Osteoblast (primary cell): ENCODE measurements at regions not wholly inside any gene's neighbourhood (a gene's known extent, or its start where the extent isn't known, plus 50 kb on each side); places are given as distances from the start of the nearest gene placed in this dataset.

Source experiments
- DNase-seq: peaks from one replicate; pipeline ENCODE4 v3.0.0; 2011; ENCODE audit warnings: low spot score, mixed read lengths; ENCODE audit not compliant: insufficient read length; ENCODE audit errors: missing footprints
- H2AFZ ChIP-seq: 2 replicates; pipeline ENCODE4 v1.6.0; 2011; ENCODE audit warnings: mild to moderate bottlenecking, low read length
- H3K27ac ChIP-seq: 2 replicates; pipeline ENCODE4 v1.5.1; 2011; ENCODE audit warnings: mild to moderate bottlenecking, low read depth, low read length, moderate library complexity
- H3K27me3 ChIP-seq: 2 replicates; pipeline ENCODE4 v1.6.0; 2012; ENCODE audit warnings: mild to moderate bottlenecking, control low read depth, inconsistent platforms, low read length, moderate library complexity; ENCODE audit not compliant: insufficient read depth
- H3K36me3 ChIP-seq: 2 replicates; pipeline ENCODE4 v1.5.1; 2011; ENCODE audit warnings: mild to moderate bottlenecking, low read length, control low read depth, moderate library complexity; ENCODE audit not compliant: insufficient read depth
- H3K4me1 ChIP-seq: 2 replicates; pipeline ENCODE4 v1.5.1; 2011; ENCODE audit warnings: mild to moderate bottlenecking, low read length, control low read depth, moderate library complexity; ENCODE audit not compliant: insufficient read depth
- H3K4me2 ChIP-seq: 2 replicates; pipeline ENCODE4 v1.6.0; 2011; ENCODE audit warnings: mild to moderate bottlenecking, low read length; ENCODE audit not compliant: insufficient read depth
- H3K4me3 ChIP-seq: fragments of 200-600 bp; sonication (generic); 3 replicates; pipeline ENCODE4 v1.5.1; 2012; ENCODE audit warnings: mild to moderate bottlenecking, low read length, inconsistent platforms; ENCODE audit not compliant: insufficient read depth
- H3K79me2 ChIP-seq: 2 replicates; pipeline ENCODE4 v1.6.0; 2012; ENCODE audit warnings: mild to moderate bottlenecking, low read length, control low read depth, inconsistent platforms; ENCODE audit not compliant: insufficient read depth
- H3K9me3 ChIP-seq: 2 replicates; pipeline ENCODE4 v1.5.1; 2011; ENCODE audit warnings: low read depth, low read length, control low read depth
- H4K20me1 ChIP-seq: 2 replicates; pipeline ENCODE4 v1.6.0; 2012; ENCODE audit warnings: mild to moderate bottlenecking, low read length, control low read depth; ENCODE audit not compliant: insufficient read depth
- TF ChIP-seq, protein P1 (sequence below): IDR thresholded peaks from 2 replicates; pipeline ENCODE4 v1.5.1; 2011; ENCODE audit warnings: mild to moderate bottlenecking, low read depth, low read length, moderate library complexity; ENCODE audit errors: extremely low read depth

GRCh38 chr18:8977166-8977565 is 125.3 kb upstream of the NDUFV2 start:
- no peaks in the 10 kb centered on the region for H4K20me1 ChIP-seq
- no peaks in the 10 kb centered on the region for H3K27me3 ChIP-seq
- no peak overlapping the region for H3K4me2 ChIP-seq
- no peak overlapping the region for H3K27ac ChIP-seq
- TF ChIP-seq, protein P1, sequence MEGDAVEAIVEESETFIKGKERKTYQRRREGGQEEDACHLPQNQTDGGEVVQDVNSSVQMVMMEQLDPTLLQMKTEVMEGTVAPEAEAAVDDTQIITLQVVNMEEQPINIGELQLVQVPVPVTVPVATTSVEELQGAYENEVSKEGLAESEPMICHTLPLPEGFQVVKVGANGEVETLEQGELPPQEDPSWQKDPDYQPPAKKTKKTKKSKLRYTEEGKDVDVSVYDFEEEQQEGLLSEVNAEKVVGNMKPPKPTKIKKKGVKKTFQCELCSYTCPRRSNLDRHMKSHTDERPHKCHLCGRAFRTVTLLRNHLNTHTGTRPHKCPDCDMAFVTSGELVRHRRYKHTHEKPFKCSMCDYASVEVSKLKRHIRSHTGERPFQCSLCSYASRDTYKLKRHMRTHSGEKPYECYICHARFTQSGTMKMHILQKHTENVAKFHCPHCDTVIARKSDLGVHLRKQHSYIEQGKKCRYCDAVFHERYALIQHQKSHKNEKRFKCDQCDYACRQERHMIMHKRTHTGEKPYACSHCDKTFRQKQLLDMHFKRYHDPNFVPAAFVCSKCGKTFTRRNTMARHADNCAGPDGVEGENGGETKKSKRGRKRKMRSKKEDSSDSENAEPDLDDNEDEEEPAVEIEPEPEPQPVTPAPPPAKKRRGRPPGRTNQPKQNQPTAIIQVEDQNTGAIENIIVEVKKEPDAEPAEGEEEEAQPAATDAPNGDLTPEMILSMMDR, result no peak
- H3K79me2 ChIP-seq, result no peaks in the 10 kb centered on the region
- H3K9me3 ChIP-seq, result no peaks in the 10 kb centered on the region
- H3K4me1 ChIP-seq, result no peaks in the 10 kb centered on the region
- no peak for DNase-seq
- H3K36me3 ChIP-seq, result no peaks in the 10 kb centered on the region
- no peak overlapping the region for H2AFZ ChIP-seq
- H3K4me3 ChIP-seq, result no peak overlapping the region

DNA sequence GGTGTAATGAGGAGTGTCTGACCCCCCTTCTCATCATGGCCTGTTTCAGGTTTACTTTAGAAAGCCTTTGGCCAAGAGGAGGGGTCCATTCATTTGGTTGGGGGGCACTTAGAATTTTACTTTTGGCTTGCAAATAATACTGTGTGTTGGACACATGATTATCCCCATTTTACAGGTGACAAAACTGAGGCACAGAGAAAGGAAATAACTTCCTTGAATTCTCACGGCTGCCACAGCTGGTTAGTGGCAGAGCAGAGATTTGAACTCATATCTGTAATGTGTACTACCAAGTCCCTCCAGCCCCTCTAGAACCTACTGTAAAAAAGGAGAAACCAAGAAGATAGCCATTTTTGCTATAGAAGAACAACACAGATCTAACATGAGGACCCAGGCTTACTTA is 124.8 kb upstream of the NDUFV2 start:
- Histone ChIP-seq H3K27ac (no peak overlapping the region), H4K20me1 (no peaks in the 10 kb centered on the region), H3K4me2 (no peak overlapping the region), H3K4me3 (no peak overlapping the region), H3K36me3 (no peaks in the 10 kb centered on the region), H3K4me1 (peaks cover 4% of the 10 kb centered on the region), H3K9me3 (no peaks in the 10 kb centered on the region), H3K79me2 (no peaks in the 10 kb centered on the region), H3K27me3 (no peaks in the 10 kb centered on the region), H2AFZ (no peak overlapping the region)
- TF ChIP-seq, protein P1, result no peak
- no peak for DNase-seq

DNA sequence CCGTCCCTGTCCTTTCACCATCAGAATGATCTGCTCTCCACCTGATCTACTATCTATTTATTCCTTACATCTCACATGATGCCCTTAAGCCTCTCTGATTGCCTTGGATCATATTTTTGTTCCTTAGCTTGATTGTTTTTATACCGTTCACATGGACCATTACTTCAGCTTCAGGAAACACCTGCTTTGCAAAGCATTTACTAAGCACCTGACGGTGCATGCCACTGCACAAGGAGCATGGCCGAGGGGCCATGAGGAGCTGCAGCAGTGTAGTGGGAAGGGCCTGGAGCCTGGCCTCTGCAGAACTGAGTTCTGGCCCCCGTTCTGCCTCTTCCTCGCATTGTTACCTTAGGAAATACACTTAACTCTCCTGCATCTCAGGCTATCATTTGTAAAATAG is 124.1 kb upstream of the NDUFV2 start:
- TF ChIP-seq, protein P1, result no peak
- Histone ChIP-seq H3K36me3 (no peaks in the 10 kb centered on the region), H3K4me3 (no peak overlapping the region), H2AFZ (no peak overlapping the region), H3K79me2 (no peaks in the 10 kb centered on the region), H3K4me1 (peaks cover 9% of the 10 kb centered on the region), H3K9me3 (no peaks in the 10 kb centered on the region), H3K27ac (no peak overlapping the region), H3K4me2 (no peak overlapping the region), H3K27me3 (no peaks in the 10 kb centered on the region), H4K20me1 (no peaks in the 10 kb centered on the region)
- no peak for DNase-seq

DNA sequence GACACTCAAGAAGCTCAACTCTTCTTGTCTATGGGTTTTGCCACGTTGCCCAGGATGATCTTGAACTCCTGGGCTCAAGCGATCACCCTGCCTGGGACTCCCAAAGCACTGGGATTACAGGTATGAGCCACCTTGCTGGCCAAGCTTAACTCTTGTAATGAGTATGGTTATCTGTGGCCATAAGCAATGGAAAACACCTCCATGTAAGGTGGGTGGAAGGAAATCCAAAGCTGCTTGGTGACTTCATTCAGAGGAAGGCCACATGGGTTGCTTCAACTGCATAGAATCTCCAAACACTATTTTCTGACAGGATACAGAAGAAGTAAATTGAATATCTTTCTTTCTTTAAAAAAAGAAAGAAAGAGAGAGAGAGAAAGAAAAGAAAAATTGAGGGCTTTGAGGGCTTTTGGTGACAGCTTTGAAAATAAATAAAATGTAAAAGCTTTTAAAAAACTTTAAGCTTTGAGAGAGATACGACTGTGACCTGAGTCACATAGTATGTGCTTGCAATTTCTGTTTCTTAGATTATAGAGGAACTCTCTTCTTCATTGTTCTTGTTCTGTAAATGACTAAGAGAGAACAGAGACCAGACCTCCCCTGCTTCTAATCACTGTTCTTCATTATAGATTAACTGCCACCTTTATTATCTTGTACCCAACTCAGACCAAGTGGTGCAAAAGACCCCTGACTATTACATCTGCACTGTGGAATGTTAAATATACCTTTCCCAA is 123.1 kb upstream of the NDUFV2 start:
- Histone ChIP-seq H3K9me3 (no peaks in the 10 kb centered on the region), H3K36me3 (no peaks in the 10 kb centered on the region), H3K4me1 (peaks cover 9% of the 10 kb centered on the region), H3K79me2 (no peaks in the 10 kb centered on the region), H3K27me3 (no peaks in the 10 kb centered on the region), H2AFZ (no peak overlapping the region), H3K27ac (no peak overlapping the region), H3K4me3 (no peak overlapping the region), H3K4me2 (no peak overlapping the region), H4K20me1 (no peaks in the 10 kb centered on the region)
- TF ChIP-seq, protein P1, result no peak
- no peak for DNase-seq
